NCI-H2171 (cell line): ENCODE measurements at regions not wholly inside any gene's neighbourhood (a gene's known extent, or its start where the extent isn't known, plus 50 kb on each side); places are given as distances from the start of the nearest gene placed in this dataset.

Experiments used
- DNase-seq: peaks from one replicate; lab custom pipeline; 2025; lab: John Stamatoyannopoulos, UW

DNA sequence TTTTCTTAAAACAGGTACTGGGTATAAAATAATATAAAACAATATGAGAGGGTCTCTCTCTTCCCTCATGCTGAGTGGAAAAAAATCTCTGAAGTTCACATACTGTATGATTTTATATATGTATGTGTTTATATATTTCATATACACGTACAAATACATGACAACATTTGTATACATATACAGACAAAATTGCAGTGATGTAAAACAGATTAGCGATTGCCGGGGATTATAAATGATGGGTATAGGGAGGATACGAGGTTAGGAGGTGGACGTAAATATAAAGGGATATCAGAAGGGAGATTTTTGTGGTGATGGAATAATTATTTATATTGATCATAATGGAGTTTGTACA lies 194.8 kb upstream of the PRSS16 start:
- DNase-seq, result no peak

DNA sequence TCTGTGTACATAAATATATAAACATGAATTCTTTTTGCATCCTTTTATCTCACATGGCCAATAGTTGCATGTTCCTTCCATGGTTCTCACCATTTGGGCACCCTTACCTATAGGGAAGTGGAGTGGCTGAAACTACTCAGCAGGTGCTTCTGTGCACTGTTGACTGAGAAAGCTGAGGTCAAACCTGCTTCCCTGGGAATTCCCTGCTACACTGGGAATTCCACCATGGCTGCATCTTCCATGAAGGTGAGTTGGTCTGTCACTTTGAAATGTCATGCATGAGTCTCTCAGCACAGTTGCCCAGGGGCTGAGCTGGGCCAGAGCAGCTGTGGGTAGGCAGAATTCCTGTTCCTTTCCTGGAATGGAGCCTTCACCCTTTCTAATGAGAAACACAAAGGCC lies 193.8 kb upstream of the PRSS16 start:
- DNase-seq, result no peak

DNA sequence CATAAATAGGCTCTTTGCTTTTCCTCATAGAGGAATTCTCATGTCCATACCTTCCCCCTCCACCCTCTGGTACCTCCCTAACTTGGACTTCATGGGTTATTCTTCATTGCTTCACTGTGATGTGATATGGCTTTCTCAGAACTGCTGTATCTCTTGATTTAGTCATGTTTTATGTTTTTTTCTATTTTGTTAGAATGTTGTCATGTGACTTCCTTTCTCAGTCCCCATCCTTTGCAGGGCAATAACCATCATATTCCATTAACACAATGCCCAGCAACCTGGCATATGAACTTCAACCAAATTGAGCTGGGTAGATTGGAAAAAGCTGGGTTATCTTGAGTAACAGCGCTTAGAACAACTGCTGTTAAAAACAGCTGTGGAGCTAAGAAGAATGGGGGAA lies 190.9 kb upstream of the PRSS16 start:
- DNase-seq, result no peak

DNA sequence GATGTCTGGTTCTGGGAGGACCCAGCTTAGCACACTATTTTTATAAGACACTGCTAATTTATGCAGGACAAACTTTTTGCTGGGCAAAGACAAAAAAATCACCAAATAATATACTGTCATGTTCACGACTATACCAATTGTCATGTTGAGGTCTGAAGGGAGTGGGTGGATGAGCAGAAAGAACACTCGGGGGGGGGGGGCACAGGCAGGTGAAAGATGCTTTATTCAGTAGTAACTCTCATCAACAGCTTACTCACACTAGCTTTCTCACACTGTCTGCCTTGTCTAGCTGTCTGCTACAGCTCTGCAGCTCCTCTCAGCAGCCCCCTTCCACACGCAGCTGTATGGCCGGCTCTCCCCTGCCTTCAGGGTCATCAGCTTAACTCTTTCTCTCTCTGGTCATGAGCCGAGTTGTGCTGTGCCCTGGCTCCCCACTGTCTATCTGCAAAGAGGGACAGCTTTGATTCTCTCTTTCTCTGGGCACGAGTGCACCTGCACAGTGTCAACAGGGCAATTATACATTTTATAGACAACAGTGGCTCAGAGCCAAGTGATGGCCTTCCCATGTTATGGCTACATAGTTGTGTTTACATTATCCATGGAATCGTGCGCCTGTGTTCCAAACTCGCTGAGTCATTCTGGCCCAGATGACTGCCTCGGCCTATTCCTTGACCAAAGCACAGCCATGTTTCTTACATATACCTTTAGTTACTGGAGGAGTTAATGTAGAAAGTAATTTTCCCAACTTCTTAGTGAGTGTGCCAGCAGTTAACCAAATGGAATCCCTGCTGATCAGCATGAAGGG lies 187.7 kb upstream of the PRSS16 start:
- DNase-seq, result no peak

DNA sequence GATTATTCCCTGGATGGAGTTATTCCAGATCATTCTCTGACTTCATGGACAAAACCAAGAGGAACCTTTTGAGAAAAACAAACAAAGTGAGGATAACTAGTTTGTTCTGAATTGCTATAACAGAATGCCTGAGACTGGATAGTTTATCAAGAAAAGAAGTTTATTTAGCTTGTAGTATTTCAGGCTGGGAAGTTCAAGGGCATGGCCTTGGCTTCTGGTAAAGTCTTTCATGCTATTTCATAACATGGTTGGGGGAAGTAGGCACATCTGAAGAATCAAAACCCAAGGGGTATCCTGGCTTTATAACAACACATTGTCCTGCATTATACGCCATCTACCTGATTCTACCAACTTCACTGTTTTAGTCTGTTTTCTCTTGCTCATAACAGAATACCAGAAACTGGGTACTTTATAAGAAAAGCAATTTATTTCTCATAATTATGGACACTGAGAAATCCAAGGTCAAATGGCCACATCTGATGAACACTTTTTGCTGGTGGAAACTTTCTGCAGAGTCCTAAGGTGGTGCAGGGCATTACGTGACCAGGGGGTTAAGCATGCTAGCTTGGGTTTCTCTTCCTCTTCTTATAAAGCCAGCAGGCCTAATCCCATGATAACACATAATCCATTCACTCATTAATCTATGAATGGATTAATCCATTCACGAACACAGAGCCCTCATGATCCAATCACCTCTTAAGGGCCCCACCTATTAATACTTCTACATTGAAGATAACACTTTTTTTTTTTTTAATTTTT lies 186.1 kb upstream of the PRSS16 start:
- no peak for DNase-seq

DNA sequence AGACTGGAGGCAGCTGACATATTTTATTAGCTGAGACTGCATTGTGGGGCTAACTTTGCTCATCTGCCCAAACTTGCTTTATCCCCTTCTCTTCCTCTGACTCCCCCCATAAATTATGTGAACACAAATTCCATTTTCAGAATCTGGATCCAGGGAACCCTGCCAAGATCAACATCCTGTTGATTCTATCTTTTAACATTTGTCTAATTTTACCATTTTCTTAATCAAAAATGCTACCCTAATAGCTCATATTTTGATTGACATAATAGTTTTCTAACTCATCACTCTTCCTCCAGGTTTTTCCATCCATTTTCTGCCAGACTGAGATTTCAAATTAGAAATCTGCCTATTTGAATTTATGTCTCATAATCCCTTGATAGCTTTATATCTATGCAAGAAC lies 184.7 kb upstream of the PRSS16 start:
- no peak for DNase-seq

DNA sequence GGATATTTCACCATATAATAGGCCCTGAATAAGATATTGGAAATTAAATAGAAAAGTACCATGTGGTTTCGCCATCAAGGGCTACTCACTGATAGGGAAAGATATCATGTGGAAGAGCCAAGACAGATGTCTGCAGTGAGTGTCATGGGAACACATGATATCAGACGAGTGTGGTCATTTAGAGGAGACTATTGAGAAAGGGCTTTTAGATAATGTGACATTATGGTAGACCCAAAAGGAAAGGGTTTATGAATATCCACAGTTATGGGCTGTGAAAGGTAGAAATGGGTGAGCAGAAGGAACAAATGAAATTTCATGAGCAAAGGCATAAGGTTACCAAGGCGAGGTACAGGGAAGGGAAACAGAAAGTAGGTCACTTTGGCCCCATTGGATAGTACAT lies 182.3 kb upstream of the PRSS16 start:
- DNase-seq, result no peak

DNA sequence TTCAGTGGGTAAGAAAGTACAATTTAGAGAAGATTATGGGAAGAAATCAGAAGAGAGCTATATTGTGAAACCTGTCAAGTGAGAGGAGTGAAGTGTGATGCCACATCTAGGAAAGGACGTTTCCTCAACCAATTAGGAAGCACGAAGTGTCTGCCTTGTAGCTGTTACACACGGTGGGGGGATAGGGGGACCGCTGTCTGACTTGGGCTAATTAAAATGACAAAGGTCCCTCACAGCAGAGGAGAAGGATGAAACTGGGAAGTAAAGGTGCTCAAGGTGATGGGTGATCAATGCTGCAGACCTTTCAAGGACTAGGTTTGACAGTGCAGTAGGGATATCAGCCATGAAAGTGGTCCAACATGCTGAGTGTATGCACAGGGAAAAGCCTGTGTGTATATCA lies 181.1 kb upstream of the PRSS16 start:
- no peak for DNase-seq

DNA sequence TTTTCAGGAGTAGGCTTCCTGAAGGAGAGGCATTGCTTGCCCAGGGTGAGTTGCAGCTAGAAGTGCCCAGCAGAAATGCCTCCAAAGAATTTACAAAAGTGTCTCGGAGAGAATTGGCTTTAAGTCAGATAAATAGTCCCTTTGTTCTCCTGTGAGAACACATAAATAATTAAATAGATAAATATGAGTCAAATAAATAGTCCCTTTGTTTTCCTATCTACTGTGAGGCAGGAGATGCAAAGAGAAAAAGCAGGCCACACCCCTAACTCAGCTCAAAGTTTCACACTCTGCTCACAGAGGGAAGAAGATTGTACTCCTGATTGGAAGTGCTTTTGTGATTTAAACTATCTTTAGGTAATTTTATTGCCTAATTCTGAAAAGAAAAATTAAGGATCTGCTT lies 180.7 kb upstream of the PRSS16 start:
- DNase-seq, result no peak

DNA sequence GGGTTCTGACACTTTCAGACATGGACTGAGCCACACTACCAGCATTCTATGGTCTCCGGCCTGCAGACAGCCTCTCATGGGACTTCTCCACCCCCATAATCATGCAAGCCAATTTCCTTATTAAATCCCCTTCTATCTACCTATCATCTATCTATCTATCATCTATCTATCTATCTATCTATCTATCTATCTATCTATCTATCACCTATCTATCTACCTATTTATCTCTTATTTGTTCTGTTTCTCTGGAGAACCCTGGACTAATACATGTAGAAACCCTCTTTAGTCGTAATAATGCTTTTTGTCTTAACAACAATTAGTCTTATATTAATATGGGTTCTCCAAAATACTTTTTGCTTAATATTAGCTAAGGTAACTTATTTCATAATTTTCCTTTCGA lies 174.1 kb upstream of the PRSS16 start:
- DNase-seq, result no peak

DNA sequence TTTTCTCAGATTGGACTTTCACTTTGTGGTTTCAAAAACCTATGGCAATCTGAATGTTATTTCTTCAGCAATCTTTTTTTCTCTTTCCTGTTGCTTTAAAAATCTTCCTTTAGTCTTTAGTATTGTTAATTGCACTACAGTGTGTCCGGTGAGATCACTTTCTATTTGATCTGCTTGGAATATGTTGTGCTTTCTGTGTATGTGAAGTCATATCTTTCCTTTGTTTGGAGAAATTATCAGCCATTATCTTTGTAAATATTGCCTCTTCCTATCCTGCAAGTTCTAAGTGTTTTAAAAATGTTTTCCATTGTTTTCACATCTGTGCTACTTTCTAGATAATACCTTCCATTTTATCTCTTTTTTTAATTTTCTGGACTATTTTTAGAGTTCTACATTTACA lies 171.4 kb upstream of the PRSS16 start:
- no peak for DNase-seq

DNA sequence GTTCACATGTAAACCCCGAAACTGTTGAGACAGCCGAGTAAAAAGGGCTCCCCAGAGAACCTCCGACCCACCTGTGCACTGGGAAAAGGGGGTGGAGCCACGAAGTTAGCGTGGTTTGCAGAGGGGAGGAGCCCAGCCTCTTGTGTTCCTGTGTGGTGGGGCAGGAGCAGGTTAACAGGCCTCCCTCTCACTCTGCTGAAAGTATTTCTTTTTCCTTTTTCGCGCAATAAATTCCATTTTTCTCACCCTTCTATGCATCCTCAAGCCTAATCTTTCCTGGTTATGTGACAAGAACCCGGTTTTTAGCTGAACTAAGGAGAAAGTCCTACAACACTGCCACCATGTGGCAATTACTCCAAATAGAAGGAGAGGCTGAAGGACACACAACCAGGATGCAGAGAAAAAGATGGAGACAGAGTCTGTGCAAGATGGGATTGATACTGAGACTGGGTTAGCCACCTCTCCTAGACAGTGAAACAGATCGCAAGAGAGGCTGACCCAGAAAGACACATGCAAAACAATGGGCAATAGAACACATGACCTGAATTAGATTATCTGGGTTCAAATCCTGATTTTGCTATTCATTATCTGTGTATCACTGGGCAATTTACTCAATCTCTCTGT lies 168.7 kb upstream of the PRSS16 start:
- peak; percentile 27 for DNase-seq

DNA sequence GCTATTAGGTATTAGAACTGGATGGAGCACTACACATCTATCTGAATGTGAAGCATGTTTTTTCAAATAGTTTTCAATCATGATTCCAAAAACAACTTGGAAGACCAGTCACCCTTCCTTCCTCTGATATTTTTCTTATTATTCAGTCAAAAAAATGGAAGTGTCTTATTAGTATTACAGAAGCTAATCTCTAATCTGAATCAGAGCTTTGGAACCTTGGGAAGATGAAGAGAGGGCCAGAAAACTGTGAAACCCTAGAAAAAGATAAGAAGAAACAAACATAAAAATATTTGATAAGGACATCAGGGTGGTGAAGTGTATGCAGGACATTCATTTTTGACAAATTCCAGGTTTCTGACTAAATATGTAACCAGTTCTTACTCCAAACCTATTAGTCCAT lies 166.3 kb upstream of the PRSS16 start:
- no peak for DNase-seq

DNA sequence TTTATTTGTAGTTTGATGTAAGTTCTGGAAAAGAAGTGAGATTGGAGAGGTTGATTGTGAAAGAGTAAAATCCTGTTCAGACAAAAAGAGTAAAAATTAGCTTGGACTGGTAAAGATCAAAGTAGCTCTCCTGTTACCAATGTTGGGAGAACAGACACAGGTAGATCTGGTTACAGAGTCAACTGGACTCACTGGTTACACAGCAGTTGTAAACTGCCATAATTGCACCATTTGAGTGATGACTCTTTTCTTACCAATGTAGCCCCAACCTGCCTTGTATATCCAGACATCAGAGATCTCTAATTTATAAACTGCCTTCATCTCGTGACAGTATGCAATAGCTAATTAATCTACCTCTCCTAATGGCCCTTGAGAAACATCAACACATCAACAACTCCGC lies 165.6 kb upstream of the PRSS16 start:
- no peak for DNase-seq

DNA sequence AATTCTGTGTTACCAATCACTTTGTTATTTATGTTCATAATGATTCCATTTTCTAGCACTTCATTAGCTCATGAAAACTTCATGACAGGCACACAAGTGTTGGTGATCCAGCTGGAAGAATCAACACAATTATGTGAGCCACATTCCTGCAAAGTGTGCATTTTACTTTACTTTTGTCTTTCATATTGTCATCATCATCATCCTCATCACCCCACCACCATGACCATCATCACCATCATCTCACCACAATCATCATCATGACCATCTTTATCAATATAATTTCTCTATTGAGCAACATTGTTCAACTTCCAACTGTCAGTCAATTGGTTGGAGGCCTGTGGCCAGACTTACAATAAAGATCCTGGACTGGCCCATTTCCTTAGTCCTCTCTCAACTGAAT lies 159.4 kb upstream of the PRSS16 start:
- DNase-seq, result no peak

DNA sequence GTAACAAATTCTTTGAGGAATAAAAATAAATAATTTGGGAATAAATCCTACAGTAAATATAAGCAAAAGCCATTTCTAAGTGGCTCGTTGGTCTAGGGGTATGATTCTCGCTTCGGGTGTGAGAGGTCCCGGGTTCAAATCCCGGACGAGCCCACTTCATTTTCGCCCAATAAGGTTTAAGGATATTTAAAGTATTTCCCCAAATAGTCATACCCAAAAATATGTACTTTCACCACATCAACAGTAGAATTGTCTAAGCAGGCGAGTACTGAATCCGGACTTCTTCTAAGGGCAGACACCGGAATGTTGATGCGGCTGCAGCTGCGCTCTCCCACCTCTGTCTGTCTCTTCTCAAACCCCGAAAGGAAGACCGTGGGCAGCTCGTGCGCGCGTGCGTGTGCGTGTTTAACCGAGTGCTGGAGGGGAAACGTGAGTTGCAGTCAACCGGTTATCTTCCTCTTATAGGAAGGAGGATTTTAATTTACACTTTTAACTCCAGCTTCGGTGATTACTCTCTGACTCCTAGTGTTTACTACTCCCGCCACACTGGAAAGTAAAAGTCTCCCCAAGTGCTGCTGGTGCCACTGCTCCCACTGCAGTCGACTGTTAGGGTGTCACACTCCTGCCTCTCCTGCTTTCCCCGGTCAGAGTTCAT lies 155.7 kb upstream of the PRSS16 start:
- no peak for DNase-seq

DNA sequence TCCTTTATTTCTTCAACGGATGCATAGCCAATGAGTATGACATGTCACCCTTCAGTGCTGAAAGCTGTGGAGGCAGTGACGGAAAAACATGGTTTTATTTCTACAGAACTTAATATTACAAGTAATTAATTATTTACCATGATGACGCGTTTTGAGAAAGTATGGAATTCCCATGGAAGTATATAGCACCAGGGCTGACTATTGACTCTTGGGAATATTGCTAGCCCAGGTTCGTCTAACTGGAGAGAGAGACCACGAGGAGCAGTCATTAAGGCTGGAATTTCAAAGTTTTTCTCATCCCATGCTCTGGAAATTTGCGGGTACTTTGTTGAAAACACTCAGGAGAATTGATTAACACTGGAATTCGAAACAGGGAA lies 155.2 kb upstream of the PRSS16 start:
- DNase-seq, result no peak

DNA sequence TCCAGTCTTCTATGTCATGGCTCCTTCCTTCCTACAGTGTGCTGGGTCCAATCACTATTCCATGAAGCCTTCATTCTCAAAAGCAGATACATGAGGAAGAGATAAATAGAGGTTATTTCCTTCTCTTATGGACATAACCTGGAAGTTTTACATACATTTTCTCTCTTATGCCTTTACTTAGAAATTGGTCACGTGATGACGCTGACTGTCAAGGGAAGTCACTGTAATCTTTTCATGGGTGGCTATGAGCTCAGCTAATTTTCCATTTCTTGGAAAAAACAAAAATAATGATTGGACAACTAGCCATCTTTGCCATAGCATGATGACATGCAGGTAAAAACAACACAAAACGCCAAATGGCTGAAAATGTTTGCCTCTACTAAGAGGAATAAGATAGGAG lies 151.6 kb upstream of the PRSS16 start:
- DNase-seq, result no peak

DNA sequence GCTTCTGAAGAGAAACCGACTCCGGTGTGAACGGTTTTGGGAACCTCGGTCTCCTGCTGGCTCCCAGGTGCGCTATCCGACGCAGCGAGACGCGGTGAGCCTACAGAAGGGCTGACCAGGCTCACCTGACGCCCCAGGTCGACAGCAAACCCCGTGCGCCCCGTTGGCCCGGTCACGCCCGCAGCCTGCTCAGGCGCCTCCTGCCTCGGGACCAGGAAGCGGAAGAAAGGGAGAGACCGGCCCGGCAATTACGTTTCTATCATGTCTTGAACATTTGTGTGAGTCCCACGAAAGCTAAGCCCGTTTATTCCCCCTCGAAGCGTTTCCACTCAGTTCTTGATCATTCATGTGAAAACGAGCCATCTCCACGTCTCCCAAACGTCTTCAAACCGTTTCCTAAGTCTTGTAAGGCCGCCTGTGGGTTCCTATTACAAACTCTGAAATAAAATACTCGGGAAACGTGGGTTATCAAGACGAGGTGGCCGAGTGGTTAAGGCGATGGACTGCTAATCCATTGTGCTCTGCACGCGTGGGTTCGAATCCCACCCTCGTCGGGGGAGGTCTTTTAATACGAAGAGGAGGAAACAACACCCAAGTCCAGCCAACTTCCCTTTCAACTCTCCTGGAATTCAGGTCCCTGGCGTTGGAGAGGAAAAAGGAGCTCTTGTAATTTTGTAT lies 150.5 kb upstream of the PRSS16 start:
- DNase-seq, result no peak

DNA sequence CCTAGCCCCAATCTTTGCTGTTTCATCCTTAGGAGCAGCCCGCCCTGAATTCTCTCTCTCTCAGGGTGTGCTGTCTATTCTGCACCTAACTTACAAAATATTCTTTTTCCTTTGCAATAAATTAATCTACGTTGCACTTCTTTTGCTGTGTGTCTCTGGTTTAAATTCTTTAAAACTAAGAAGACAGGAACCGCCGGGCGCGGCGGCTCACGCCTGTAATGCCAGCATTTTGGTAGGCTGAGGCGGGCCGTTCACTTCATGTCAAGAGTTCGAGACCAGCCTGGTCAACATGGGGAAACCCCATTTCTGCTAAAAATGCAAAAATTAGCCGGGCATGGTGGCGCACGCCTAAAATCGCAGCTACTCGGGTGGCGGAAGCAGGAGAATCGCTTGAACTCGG lies 148.5 kb upstream of the PRSS16 start:
- no peak for DNase-seq

DNA sequence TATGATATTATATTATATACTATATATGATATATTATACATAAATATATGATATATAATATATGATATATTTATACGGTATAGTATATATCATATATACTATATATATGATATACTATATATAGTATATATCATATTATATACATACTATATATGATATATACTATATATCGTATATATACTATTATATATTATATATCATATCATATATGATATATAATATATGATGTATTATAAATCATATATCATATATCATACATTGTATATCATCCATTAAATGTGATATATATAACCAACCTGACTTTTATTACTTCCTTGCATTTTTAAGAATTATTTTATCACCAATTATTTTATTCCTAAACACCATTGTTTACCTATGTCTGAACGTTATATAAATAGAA lies 146.6 kb upstream of the PRSS16 start:
- DNase-seq, result no peak

DNA sequence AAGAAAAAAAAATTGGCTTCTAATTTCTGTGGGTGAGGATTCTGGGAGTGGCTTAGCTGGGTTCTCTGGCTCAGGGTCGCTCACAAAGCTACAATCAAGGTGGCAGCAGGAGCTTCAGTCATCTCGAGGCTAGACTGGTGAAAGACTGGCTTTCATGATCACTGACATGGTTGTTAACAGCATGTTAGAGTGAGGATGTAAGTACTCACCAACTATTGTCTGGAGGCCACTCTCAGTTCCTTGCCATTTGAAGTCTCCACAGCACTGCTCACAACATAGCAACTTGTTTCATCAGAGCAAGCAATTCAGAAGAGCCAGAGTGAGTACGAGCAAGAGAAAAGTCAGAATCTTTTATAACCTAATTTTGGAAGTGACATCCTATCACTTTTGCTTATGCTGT lies 145.7 kb upstream of the PRSS16 start:
- DNase-seq, result no peak
